RPMI7951 (cell line): ENCODE measurements at regions not wholly inside any gene's neighbourhood (a gene's known extent, or its start where the extent isn't known, plus 50 kb on each side); places are given as distances from the start of the nearest gene placed in this dataset.

ENCODE experiments used
- DNase-seq: peaks from one replicate; pipeline ENCODE4 v3.0.0-alpha.2; 2012; ENCODE audit warnings: low read depth

DNA sequence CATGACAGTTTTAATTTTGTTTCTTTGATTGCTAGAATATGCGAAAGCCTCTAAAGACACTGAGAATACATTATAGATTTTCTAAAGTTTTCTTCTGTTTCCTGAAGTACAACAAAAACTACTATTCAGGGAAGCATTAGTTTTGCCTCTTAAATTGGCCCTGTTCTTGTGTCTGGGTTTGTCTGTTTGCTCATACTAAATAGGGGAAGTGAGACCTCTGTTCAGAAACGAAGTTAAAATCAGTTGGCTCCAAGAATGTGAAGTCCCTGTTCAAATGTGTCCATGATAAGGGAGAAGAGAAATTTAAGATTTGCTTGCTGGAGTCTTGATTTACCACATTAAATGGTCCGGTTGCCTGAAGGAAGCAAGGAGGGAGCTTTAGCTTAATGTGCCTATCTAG, 327.3 kb upstream of the GBE1 start:
- DNase-seq, result no peak

DNA sequence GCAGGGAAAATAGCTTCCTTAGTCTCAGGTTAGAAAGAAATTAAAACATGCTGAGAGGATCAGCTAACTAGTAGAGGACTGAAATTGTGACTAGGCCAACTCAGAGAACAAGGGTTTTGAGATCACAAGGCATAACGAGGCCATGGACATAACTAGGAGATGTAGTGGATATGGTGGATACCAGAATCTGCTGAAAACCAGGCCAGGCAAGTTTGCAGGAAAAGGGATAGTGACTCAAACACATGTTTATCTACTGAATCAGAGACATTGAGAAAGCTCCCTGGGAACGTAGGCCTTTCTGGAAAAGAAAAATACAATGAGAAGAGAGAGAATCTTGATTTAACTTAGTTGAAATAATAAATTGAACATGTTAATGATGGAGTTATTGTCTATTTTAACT, 326.5 kb upstream of the GBE1 start:
- DNase-seq, result peak; percentile 8

DNA sequence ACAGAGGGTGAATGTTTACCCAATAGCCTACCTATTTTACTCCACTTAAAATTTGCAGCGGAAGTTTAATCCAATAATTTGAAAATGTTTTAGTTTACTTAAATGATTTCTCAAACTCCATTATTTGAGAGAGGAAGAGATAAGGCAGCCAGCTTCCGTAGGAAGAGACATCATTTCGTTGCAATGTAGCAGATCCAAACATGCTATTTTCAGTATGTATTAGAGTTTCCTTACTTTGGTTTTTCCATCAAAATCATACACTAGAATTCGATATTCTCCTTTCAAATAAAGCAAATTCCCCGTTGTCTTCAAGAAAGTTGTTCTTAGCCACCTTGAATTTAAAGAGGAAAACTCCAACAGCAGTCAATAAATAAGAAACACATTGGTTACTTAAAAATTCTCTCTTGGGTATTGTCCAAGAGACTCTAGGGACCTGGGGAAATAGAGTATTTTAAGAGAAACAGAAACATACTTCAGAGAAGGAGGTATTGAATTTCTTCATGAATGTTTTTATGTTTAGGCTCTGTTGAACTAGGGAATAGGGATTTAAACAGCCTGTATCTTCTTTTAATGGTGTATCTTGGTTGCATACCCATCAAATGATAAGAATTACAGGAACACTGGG, 324.5 kb upstream of the GBE1 start:
- DNase-seq, result no peak

DNA sequence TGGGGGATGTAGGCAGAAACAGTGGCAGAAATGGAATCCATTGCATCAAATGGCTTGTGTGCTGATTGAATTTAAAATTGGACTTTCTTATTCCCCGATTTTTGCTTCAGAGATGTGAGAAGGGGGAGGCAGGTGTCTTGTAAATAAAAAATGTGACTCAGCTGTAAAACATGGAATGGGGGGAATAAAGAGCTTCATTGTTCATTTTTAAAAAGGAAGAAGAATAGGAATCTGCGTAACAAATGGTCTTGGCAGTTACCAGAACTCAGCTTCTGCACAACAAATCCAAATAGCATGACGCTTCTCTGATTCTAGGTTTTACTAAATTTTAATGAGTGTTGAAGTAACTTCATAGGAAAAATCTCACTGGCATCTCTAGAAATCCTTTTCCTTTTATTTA, 323.9 kb upstream of the GBE1 start:
- DNase-seq, result no peak

DNA sequence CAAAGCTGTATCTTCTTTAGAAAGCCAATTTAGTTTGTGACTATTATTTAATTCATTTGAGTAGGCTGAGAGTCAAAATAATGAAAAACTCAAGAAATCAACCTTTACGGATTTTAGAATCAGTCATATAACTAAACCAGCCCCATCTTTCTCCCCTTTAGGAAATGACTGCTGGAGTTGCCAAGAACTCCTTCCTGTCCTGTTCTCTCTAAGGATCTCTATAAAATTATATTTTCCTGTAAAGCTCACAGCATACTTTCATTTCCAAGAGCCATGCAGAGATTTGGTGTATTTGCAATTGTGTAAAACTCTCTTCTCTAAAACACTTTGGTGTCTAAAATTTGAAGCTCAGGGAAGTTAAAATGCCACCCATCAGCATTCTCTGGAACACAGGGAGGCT, 323.4 kb upstream of the GBE1 start:
- DNase-seq, result no peak

DNA sequence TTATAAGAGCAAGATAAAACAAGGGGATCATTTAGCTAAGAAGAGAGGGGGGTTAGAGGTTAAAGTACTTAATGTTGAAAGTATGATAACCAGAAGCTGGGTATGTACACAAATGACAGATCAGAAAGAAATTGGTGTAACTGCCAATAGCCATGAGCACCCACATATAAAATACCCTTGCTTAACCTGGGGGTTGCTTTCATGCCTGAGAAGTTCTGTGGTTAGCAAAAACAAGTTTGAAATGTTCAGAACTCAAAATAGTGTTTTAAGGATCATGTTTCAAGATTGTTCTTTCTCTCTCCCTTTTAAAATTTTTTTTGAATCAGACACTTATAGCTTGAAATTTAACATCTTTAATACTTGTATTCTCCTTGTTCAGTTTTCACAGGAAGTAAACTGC, 321.4 kb upstream of the GBE1 start:
- no peak for DNase-seq

DNA sequence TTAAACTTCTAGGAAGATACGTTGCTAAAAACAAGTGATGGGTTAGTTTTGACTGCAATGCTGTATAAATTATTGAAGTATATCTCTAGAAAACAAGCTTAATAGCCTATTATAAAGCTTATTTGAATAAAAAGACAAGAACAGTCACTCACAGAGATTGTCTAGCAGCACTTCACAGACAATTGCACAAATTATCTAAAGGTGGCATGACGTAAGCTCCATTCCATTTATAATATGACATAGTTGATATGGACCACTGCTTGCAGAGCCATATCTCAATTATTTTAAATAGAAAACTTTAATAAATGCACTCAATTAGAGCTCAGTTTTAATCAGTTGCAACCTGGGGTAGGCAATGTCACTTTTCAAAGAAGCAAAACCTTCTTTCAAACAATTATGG, 319.9 kb upstream of the GBE1 start:
- no peak for DNase-seq

DNA sequence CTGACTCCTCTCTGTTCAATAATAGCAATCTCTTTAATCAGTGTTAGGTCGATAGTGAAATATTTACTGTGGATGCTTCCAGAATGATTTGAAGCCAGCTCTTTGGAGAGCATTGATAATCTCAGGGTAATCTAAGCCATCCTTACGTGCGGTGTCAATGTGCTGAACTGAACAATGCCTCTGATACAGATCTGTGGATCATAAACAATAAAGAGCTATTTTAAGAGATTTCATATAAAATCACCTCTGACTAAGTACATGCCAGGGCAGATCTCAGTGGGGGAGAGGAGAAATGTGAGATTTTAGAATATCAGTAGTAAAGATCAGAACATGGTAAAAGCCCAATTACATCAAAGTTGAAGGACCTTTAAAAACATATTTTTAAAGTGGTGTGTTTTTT, 319.3 kb upstream of the GBE1 start:
- no peak for DNase-seq

DNA sequence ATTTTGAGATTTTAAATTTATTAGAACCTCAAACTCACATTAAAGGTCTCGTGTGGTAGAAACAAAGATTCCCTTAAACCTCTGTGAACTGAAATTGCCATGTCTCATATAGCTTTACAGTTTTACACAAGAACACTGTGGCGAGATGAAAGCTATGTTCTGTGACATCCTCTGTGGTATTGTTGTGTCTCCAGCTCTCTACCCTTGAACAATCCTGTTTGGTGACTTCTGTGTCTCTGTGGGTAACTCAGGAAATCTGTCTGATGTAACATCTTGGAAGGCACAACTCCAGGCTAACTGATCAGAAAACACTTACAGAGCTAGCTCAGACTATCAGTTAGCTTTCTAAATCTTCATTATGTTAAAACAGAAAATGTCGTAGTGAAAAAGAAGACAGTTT, 318.8 kb upstream of the GBE1 start:
- no peak for DNase-seq

DNA sequence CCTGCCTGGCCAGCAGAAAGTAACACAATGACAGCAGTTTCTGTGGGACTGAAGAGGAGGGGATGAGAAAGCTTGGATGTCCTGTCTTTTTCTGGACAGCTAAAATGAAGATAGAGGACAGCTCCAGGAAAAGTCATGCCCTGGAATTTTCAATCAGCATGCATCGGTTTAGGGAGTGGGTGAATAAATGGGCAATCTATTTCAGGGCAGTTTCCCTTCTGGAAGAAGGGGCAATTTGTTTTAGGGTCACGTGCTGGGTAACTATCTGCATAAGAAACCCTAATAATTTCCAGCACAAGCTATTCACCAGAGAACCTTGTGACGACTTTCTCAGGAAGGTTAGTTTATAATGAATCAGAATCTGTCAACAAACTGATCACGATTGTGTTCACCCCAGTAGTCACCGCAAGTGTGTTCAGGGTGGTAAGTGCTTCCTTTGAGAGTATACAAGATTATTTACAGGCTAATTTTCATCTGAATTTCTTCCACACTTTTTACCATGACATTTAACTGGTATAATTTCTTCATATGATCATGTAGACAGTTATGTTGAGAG, 318.0 kb upstream of the GBE1 start:
- DNase-seq, result no peak

DNA sequence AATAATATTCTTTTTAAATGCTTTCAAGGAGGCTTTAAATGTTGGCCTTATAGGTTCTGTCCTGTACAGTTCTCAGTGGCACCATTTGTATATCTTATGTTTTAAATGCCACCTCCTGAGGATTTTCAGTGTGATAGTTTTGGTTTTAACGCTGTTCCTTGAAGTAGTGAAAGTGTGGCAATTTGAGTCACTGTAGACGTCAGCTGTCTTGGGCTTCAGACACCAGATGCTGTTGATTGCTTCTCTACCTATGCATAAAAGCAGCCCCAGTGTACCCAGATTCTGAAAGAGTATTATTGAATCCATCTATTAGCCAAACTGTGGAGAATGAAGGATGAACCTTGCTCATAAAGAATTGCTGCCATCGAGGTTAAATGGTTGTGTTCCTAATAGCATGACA, 316.8 kb upstream of the GBE1 start:
- no peak for DNase-seq

DNA sequence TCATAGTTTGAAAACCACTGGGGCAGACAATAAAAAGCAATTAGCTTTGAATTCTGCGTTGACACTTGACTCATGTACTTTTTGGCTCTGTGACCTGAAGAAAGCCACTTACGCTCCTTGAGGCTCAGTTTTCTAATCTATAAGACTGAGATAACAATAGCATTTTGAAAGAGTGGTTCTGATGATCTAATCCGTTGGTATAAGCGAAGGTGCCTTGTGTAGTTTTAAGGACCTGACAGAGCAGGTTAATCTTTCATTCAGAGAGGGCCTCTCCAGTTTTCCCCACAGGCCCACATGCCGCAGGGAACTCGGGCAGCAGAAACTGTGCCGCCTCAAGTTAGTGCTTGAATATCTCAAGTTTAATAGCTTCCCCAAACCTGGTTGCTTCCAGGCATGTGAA, 306.0 kb upstream of the GBE1 start:
- no peak for DNase-seq

DNA sequence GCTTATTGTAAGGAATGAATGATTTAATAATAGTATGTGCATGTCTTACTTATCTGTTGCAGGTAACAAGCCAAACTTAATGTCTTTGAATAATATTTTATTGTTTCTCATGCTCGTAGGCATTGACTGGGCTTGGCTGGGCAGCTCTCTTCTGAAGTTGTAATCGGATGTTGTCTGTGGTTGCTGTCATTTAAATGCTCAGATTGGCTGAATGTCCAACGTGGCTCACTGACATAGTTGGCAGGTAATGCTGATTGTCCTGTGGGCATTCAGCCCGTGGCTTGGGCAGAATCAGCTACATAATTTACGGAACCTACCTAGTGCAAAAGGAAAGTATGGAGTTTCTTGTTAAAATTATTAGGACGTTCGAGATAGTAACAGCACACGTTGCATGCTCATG, 297.4 kb upstream of the GBE1 start:
- no peak for DNase-seq

DNA sequence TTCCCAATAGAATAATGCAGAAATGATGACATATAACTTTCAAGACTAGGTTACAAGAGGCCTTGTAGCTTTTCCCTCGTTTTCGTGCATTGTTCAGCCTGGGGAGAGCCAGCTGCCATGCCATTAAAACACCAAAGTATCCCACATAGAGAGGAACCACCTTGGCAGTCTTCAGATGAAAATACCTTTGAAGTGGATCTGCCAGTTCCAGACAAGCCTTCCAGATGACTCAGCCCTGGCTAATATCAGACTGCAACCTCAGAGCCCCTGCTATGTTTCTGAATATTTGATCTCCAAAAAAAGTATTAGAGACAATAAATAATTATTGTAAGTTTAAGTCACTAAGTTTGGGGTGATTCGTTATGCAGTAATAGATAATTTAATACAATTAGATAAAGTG, 294.3 kb upstream of the GBE1 start:
- DNase-seq, result no peak

DNA sequence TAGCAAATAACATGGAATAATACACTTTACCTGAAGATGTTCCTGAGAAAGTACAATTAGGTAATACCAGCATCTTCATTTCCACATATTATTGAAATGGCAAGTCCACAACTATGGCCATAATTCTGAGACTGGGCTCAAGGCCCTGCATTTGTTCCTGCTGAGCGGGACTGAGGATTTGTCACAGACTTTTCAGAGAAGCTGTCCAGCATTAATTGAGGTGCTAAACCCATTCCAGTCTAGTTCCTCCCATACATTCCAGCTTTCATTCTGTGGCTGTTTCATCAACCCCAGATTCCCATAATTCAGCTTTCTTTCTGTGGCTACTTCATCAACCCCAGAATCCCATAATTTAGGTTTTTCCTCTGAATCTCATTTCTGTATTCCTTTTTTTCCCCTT, 293.4 kb upstream of the GBE1 start:
- no peak for DNase-seq

DNA sequence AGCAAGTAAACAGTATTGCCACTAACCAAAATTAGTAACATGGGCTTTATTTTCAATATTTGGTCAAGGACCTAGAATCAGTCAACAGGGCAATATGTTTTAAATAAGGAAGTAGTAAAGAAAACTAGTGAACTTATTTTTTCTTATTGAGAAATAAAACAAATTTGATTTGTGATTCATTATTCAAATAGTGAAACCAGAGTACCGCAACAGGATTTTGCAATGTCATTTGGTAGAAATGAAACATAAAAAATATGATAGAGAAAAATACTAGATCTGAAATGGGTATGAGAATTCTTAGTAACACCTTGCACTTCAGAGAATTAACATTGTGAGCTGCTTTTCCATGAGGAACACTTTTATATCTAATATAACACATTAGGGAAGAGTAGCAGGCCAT, 291.8 kb upstream of the GBE1 start:
- no peak for DNase-seq

DNA sequence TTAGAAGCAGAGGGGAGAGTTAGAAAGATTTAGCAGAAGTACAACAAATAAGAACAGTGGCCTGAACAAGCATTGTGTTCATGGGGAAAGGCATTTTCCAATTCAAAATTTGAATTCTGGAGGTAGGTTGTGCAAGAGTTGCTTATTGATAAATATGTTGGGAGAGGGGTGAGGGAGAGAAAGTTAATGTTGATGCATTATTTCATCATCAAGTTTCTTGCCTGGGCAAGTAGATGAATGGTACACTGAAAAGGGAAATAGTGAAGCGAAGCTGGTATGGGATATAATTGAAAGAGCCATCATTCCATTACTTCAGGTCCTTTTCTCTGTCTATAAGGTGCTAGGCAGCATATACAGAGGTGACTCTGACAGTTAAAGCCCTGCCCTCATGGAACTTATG, 288.9 kb upstream of the GBE1 start:
- no peak for DNase-seq

DNA sequence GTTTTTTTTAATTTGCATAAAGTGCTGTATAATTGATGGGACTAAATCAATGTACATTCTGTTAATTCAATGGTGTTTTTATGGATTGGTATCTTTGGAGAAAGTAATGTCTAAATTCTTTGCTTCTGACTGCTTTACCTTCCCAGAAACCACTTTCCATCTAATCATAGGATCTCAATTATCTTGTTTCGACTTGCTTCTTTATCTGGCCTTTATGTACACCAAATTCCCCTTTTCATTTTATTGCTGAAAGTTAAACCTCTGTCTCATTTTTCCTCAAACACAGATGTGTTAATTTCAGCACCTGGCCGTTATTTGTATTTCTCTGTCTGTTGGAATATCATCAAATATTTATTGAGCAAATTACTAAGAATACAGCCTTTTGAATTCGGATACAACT, 287.3 kb upstream of the GBE1 start:
- no peak for DNase-seq

DNA sequence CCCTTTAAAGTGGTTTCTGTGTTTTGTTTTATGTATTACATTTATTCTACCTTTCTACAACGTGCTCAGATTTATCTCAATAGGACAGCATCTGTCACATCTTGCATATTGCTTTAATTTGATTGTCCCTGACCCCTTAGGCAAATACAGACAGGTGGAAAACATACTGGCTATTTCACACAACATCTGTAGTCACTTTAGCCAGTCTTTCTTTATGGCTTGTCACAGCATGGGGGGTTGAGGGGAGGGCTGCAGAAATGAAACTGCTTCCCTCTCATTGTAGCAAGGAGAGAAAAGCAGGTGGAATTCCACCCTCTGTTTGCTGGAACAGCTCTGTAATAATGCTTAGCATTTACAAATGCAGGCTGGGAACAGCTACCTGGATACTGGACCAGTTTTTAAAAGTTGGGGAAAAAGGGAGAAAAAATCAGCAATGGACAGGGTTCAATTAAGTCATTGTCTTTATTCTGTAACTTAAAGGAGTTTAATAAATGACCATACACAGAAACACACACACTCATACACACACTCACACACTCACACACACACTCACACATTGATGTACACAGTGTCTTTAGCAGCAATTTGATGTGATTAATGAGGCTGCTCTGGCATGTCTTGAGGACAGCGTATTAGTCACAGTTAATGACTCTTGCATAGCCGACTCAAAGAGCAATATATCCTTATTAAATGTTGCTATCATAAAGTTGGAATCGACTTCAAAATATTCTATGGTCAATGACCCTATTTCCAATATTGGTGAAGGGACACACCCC, 283.7 kb upstream of the GBE1 start:
- no peak for DNase-seq

DNA sequence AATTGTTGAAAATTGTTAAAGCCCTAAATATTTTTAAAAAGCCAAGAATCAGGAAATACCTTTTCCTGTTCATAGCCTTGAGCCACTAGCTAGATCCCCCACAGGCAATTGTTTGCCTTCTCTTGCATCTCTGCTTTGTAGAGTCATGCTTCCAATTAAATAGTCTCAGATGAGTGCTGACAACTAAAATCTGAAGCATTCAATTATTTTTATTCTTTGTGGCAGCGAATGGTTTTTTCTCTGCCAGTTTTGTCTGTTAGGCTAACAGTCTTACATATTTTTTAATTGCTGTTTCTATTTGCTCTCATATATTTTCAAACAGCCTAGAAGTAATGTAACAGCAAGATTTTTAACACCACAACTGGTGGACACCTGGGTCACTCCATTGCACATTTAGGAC, 277.1 kb upstream of the GBE1 start:
- DNase-seq, result no peak

DNA sequence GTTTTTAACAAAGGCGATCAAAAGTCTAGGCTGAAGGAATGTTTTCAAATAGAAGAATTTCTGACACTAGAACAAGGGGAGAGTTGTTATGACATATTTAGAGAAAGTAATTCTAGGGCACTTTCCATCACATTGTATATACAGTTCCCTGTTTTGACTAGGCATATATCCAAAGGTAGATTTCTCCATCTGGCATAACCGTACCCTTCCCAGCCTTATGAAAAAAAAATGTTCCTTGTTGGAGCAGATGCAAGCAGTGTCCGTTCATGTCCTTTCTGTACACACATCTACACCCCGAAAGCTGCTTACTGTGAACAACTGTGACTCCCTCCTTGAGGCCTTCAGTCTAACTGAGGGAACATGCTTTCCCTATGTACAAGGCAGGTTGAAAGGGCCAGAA, 271.7 kb upstream of the GBE1 start:
- no peak for DNase-seq

DNA sequence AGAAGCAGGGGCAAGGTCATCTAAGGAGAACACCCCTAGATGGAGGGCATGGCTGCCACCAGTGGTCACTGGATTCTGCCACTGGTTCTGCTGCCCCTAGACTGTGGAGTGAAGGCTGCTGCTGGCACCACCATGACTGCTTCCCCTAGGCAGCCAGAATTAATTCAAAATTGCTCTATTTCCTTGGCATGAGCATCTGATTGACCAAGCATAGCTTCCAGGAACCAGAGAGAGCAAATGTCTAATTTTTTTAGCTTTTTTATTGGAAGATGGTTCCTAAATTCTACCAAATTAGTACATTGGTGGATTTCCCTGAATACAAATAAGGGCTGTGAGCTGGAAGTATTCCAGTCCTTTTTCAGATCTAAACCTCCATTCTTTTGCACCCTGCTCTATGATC, 270.2 kb upstream of the GBE1 start:
- no peak for DNase-seq

DNA sequence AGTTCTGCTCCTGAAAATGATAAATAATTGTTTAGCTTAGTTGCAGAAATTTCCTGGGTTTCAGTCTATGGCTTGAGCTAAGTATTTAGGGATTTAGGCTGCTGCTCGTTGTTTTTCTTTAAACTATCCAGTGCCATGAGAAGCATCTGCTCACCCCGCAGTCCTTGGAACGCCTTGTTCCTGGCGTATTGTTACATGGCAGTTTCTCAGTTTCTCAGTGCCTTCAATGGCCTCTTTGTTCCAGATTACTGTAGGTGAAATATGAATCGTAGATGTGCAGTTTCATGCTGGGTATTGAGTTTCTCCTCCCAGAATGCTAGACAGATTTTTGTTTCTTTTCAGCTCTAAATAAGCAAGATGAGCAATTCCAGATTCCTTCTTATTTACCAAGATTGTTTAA, 269.5 kb upstream of the GBE1 start:
- DNase-seq, result no peak

DNA sequence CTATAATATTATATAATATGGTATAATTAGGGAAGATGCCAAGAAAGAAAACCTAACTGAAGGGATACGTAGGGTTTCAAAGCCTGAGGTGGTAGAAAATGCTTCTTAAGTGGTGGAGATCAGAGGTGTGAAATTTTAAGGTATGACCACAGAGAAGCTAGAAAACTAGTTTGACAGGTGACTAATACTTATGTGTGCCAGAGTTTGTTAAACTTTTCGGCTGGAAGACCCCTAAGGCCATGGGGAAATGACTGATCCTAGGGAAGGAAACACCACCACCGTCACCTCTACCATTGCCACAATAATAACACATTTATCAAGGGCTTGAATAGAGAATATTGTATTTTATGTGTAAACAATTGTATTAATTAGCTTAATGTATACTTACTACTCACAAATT, 261.4 kb upstream of the GBE1 start:
- no peak for DNase-seq
